Endothelial cell of umbilical vein (primary cell): ENCODE measurements at regions not wholly inside any gene's neighbourhood (a gene's known extent, or its start where the extent isn't known, plus 50 kb on each side); places are given as distances from the start of the nearest gene placed in this dataset.

Experiments used
- BruUV-seq: library from RNA; stranded (reverse); fragments of 400-500 nt; replicated peaks from 2 replicates; lab custom pipeline; 2021; lab: Mats Ljungman, UMichigan
- CTCF ChIA-PET: fragments of 300-600, 350-600 bp; sonication (Branson Sonifier 250); formaldehyde crosslinking; loops from one replicate; lab custom pipeline; 2021; ENCODE audit warnings: antibody characterized with exemption, inconsistent platforms; lab: Charles Lee
- POLR2A ChIA-PET: fragments of 300-600, 350-600 bp; sonication (Branson Sonifier 250); formaldehyde crosslinking; loops from one replicate; lab custom pipeline; 2021; ENCODE audit warnings: antibody characterized with exemption, inconsistent platforms; lab: Charles Lee
- DNase-seq: peaks from one replicate; pipeline ENCODE4 v3.0.0-alpha.2; 2011; ENCODE audit warnings: low read depth, low spot score
- FAIRE-seq: peaks from 2 replicates; lab custom pipeline; 2011; peaks lifted over from hg19 to GRCh38; lab: Jason Lieb, UNC
- H2AFZ ChIP-seq: 2 replicates; pipeline ENCODE4 v1.6.0; 2012; ENCODE audit warnings: low read depth, low read length, control low read depth, inconsistent platforms
- H3K27ac ChIP-seq: 2 replicates; pipeline ENCODE4 v1.5.1; 2011; ENCODE audit warnings: low read depth, mild to moderate bottlenecking, control low read depth, low read length, moderate library complexity; ENCODE audit not compliant: insufficient read depth
- H3K27me3 ChIP-seq, 2 experiments: 2 replicates each; pipeline versions ENCODE4 v1.6.0 to v1.6.1; 2011; ENCODE audit warnings: low read length in 2 of 2, mixed read lengths in 1 of 2; ENCODE audit not compliant: control insufficient read depth in 2 of 2, insufficient read depth in 2 of 2
- H3K36me3 ChIP-seq, 2 experiments: 2 replicates in 1 of 2; 3 replicates in 1 of 2; pipeline ENCODE4 v1.5.1; 2011; ENCODE audit warnings: low read length in 2 of 2, mild to moderate bottlenecking in 1 of 2, moderate library complexity in 1 of 2; ENCODE audit not compliant: control insufficient read depth in 2 of 2, insufficient read depth in 2 of 2; ENCODE audit errors: extremely low read depth in 1 of 2
- H3K4me1 ChIP-seq: 3 replicates; pipeline ENCODE4 v1.5.1; 2011; ENCODE audit warnings: mild to moderate bottlenecking, low read length; ENCODE audit not compliant: control insufficient read depth, insufficient read depth; ENCODE audit errors: extremely low read depth
- H3K4me2 ChIP-seq: 2 replicates; pipeline ENCODE4 v1.6.1; 2011; ENCODE audit warnings: low read length, control low read depth, mixed read lengths; ENCODE audit not compliant: insufficient read depth
- H3K4me3 ChIP-seq, 3 experiments: fragments of 200-600 bp in 1 of 3; sonication (generic), shearing (Covaris generic) in 1 of 3; replicated peaks in 1 of 3; 2 replicates each; pipeline ENCODE4 v1.5.1; 2011 to 2016; ENCODE audit warnings: control low read depth in 3 of 3, low read length in 3 of 3, mild to moderate bottlenecking in 2 of 3, inconsistent platforms in 1 of 3, low read depth in 1 of 3, moderate library complexity in 1 of 3; ENCODE audit not compliant: insufficient read depth in 1 of 3
- H3K79me2 ChIP-seq: 2 replicates; pipeline ENCODE4 v1.6.0; 2012; ENCODE audit warnings: low read length, inconsistent platforms; ENCODE audit not compliant: control insufficient read depth, insufficient read depth
- H3K9ac ChIP-seq: replicated peaks from 2 replicates; pipeline ENCODE3; 2011; ENCODE audit warnings: low read length, control low read depth; ENCODE audit not compliant: insufficient read depth; ENCODE audit errors: extremely low read depth
- H3K9me1 ChIP-seq: replicated peaks from 3 replicates; pipeline ENCODE4 v1.6.0; 2011; ENCODE audit warnings: mild to moderate bottlenecking, low read length; ENCODE audit not compliant: control insufficient read depth, insufficient read depth; ENCODE audit errors: extremely low read depth
- H3K9me3 ChIP-seq: replicated peaks from 2 replicates; pipeline ENCODE4 v1.5.1; 2012; ENCODE audit warnings: low read length, inconsistent platforms; ENCODE audit not compliant: control insufficient read depth, insufficient read depth
- H4K20me1 ChIP-seq: replicated peaks from 2 replicates; pipeline ENCODE3; 2011; ENCODE audit warnings: mild to moderate bottlenecking, low read length; ENCODE audit not compliant: control insufficient read depth, insufficient read depth; ENCODE audit errors: extremely low read depth
- CTCF ChIP-seq, 2 donors: IDR thresholded peaks; 1 replicate in 1 of 2; 2 replicates in 1 of 2; pipeline ENCODE4 v1.5.1; 2011; ENCODE audit warnings: low read length in 2 of 2, mild to moderate bottlenecking in 2 of 2, moderate library complexity in 2 of 2, control low read depth in 1 of 2, inconsistent platforms in 1 of 2, low read depth in 1 of 2; ENCODE audit not compliant: insufficient read depth in 1 of 2; ENCODE audit errors: extremely low read depth in 1 of 2
- EZH2 ChIP-seq: IDR thresholded peaks from 2 replicates; pipeline ENCODE4 v1.6.1; 2012; ENCODE audit warnings: borderline replicate concordance, low read depth, mild to moderate bottlenecking, moderate library complexity, low read length, inconsistent platforms; ENCODE audit not compliant: severe bottlenecking
- FOS ChIP-seq: IDR thresholded peaks from 2 replicates; pipeline ENCODE4 v1.6.1; 2011; ENCODE audit warnings: mild to moderate bottlenecking, low read length, moderate library complexity, borderline replicate concordance; ENCODE audit not compliant: insufficient read depth
- GATA2 ChIP-seq: IDR thresholded peaks from 2 replicates; pipeline ENCODE4 v1.7.0; 2011; ENCODE audit warnings: low read depth, mild to moderate bottlenecking, moderate library complexity, mixed read lengths, low read length; ENCODE audit not compliant: insufficient read length, insufficient read depth
- JUN ChIP-seq: IDR thresholded peaks from 2 replicates; pipeline ENCODE4 v1.6.1; 2011; ENCODE audit warnings: borderline replicate concordance, low read depth; ENCODE audit not compliant: insufficient read length, insufficient read depth
- MAX ChIP-seq: IDR thresholded peaks from 2 replicates; pipeline ENCODE4 v1.6.1; 2011; ENCODE audit not compliant: insufficient read depth, insufficient read length
- MYC ChIP-seq: IDR thresholded peaks from one replicate; pipeline ENCODE4 v1.6.1; 2011; ENCODE audit warnings: mild to moderate bottlenecking, low read depth, low read length
- POLR2A ChIP-seq: IDR thresholded peaks from 2 replicates; pipeline ENCODE4 v1.6.1; 2012; ENCODE audit warnings: low read depth, mild to moderate bottlenecking, control low read depth, low read length
- POLR2AphosphoS5 ChIP-seq: IDR thresholded peaks from 2 replicates; pipeline ENCODE4 v1.6.1; 2012; ENCODE audit warnings: low read depth, mild to moderate bottlenecking, control low read depth, low read length, moderate library complexity; ENCODE audit not compliant: insufficient read depth
- dilution Hi-C: fragments of 300-500 bp; cut with MboI; formaldehyde crosslinking; loops from one replicate; pipeline ENCODE4 v1.15.0; 2019; ENCODE audit warnings: low sequenced_read_pairs; ENCODE audit not compliant: extremely low pct_ligation_motif_present
- intact Hi-C: fragments of 100-400 bp; cut with micrococcal nuclease; formaldehyde crosslinking; loops from one replicate; pipeline ENCODE4 v1.10.0; 2022

GRCh38 chr4:180734753-180735432 lies 1508.3 kb upstream of the TENM3 start:
- no peaks in the 10 kb centered on the region for H4K20me1 ChIP-seq
- no peak overlapping the region for H2AFZ ChIP-seq
- H3K27ac ChIP-seq: no peak overlapping the region
- dilution Hi-C loops (no loop called here), intact Hi-C loops (no loop called here)
- CTCF ChIA-PET: no interaction called here
- H3K4me2 ChIP-seq: no peak overlapping the region
- no TSS peak for BruUV-seq
- peaks cover 2% of the 10 kb centered on the region for H3K9me3 ChIP-seq
- H3K9me1 ChIP-seq: no peaks in the 10 kb centered on the region
- POLR2A ChIA-PET: no interaction called here
- no peak for FAIRE-seq
- H3K36me3 ChIP-seq: no peaks in the 10 kb centered on the region
- no peak overlapping the region for H3K9ac ChIP-seq
- TF ChIP-seq FOS (no peak), POLR2A (no peak), POLR2AphosphoS5 (no peak), CTCF (IDR thresholded peaks at IDR 0.05; ENCODE audit: extremely low read depth in 1 of 2, insufficient read depth in 1 of 2, low read depth in 1 of 2, low read length in 2 of 2) (no peak), GATA2 (no peak), JUN (no peak), MAX (no peak), EZH2 (no peak), MYC (no peak)
- H3K4me1 ChIP-seq: no peaks in the 10 kb centered on the region
- DNase-seq: no peak
- no peak overlapping the region for H3K4me3 ChIP-seq
- H3K79me2 ChIP-seq: no peaks in the 10 kb centered on the region
- no peaks in the 10 kb centered on the region for H3K27me3 ChIP-seq
